ENCODE measurements at regions not wholly inside any gene's neighbourhood (a gene's known extent, or its start where the extent isn't known, plus 50 kb on each side); places are given as distances from the start of the nearest gene placed in this dataset.

- no peaks in the 10 kb centered on the region for H3K4me1 ChIP-seq
- DNase-seq (ENCODE audit: low spot score): no peak
- H3K27ac ChIP-seq: no peak overlapping the region
- no peak overlapping the region for H3K4me3 ChIP-seq
- H3K36me3 ChIP-seq: no peaks in the 10 kb centered on the region
- no peaks in the 10 kb centered on the region for H3K9me3 ChIP-seq
- H3K27me3 ChIP-seq: no peaks in the 10 kb centered on the region
- TF ChIP-seq CTCF (IDR thresholded peaks at IDR 0.05): no peak
Observed at GRCh38 chr11:131073167-131073566, 156.9 kb upstream of the SNX19 start.

- no peaks in the 10 kb centered on the region for H3K9me3 ChIP-seq
- H3K4me3 ChIP-seq: no peak overlapping the region
- no peak for TF ChIP-seq CTCF (IDR thresholded peaks at IDR 0.05)
- H3K27ac ChIP-seq: no peak overlapping the region
- no peaks in the 10 kb centered on the region for H3K27me3 ChIP-seq
- DNase-seq (ENCODE audit: low spot score): no peak
- H3K4me1 ChIP-seq: no peaks in the 10 kb centered on the region
- no peaks in the 10 kb centered on the region for H3K36me3 ChIP-seq
Observed at GRCh38 chr11:131074573-131074972, 158.3 kb upstream of the SNX19 start.

GRCh38 chr11:131077340-131077739 is 161.1 kb upstream of the SNX19 start:
- TF ChIP-seq CTCF (IDR thresholded peaks at IDR 0.05): no peak
- H3K4me1 ChIP-seq: no peaks in the 10 kb centered on the region

GRCh38 chr11:131079036-131079435 is 162.8 kb upstream of the SNX19 start:
- Histone ChIP-seq H3K4me3 (no peak overlapping the region), H3K9me3 (peaks cover 0 to 4% of the 10 kb centered on the region in 2 donors), H3K4me1 (no peaks in the 10 kb centered on the region), H3K27me3 (no peaks in the 10 kb centered on the region), H3K27ac (no peak overlapping the region), H3K36me3 (no peaks in the 10 kb centered on the region)
- no peak for DNase-seq (ENCODE audit: low spot score)
- TF ChIP-seq CTCF (IDR thresholded peaks at IDR 0.05): no peak

More at GRCh38 chr11:131077340-131077739, 161.1 kb upstream of the SNX19 start:
- no peak overlapping the region for H3K4me3 ChIP-seq
- no peak overlapping the region for H3K27ac ChIP-seq
- H3K9me3 ChIP-seq: peaks cover 0 to 4% of the 10 kb centered on the region in 2 donors
- no peak for DNase-seq (ENCODE audit: low spot score)
- H3K27me3 ChIP-seq: no peaks in the 10 kb centered on the region
- no peaks in the 10 kb centered on the region for H3K36me3 ChIP-seq

GRCh38 chr11:131089727-131090245 is 173.5 kb upstream of the SNX19 start:
- Histone ChIP-seq H3K27me3 (no peaks in the 10 kb centered on the region), H3K36me3 (no peaks in the 10 kb centered on the region), H3K9me3 (peaks cover 0 to 14% of the 10 kb centered on the region in 2 donors), H3K4me3 (no peak overlapping the region), H3K4me1 (no peaks in the 10 kb centered on the region), H3K27ac (no peak overlapping the region)
- no peak for TF ChIP-seq CTCF (IDR thresholded peaks at IDR 0.05)
- no peak for DNase-seq (ENCODE audit: low spot score)

GRCh38 chr11:131092469-131092868 is 176.2 kb upstream of the SNX19 start:
- Histone ChIP-seq H3K36me3 (no peaks in the 10 kb centered on the region), H3K4me3 (no peak overlapping the region), H3K9me3 (no peaks in the 10 kb centered on the region), H3K27me3 (no peaks in the 10 kb centered on the region), H3K27ac (no peak overlapping the region), H3K4me1 (no peaks in the 10 kb centered on the region)
- no peak for TF ChIP-seq CTCF (IDR thresholded peaks at IDR 0.05)
- DNase-seq (ENCODE audit: low spot score): no peak

All from right atrium auricular region (tissue), 2 donors.